ENCODE measurements at regions not wholly inside any gene's neighbourhood (a gene's known extent, or its start where the extent isn't known, plus 50 kb on each side); places are given as distances from the start of the nearest gene placed in this dataset.
A peak's percentile ranks its signal among the peaks of the same experiment; 100 is the strongest.

DNA sequence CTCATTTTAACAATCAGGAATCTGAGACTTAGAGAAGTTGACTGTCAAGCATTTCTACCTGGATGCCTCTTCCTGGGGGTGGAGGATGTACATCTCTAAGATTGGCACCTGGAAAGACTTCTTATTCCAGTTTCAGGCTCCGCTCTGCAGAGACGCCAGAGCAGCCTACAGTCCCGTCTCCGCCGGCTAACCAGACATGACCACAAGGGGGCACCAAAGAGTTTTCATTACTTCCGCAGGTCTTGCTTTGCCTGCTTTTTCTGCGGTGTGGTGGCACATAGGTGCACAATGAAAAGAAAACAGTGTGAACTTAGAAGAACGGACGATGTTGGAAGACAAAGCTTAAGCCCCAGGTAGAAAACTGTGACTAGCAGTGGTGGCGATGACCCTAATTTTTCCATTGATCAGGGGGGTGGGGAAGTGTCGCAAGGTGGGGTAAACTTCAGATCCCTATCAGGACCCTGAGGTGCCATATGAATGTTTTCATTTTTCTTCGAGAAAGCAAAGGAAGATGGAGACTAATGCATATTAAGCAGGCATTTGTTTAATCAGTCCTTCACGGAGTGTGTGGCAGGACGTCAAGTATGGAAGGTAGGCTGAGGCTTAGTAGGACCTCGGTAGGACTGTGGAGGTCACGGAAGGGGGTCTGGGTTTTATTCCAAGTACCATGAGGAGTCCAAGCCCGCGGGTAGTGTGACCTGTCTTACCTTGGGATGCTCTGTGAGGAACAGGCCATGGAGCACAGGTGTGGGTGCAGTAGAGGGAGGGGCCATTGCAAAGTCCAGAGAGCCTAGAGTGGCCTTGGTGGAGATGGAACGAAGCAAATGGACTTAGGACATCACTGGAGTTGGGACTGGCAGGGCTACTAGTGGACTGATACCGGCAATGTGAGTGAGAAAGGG, 60.1 kb upstream of the SORCS3 start:
- intact Hi-C loops (cut with micrococcal nuclease) (no loop called here), in situ Hi-C loops (cut with MboI) (no loop called here)
- FAIRE-seq = peak; percentile 62
- BruUV-seq (replicated peaks) = no TSS peak
- Histone ChIP-seq H3K9me3 (replicated peaks; ENCODE audit: control insufficient read depth, insufficient read depth, low read depth, low read length) (no peaks in the 10 kb centered on the region), H3K79me2 (ENCODE audit: control insufficient read depth, insufficient read depth, low read length) (no peaks in the 10 kb centered on the region), H3K4me2 (ENCODE audit: insufficient read depth, low read length) (peak overlapping the region; percentile 49; the same call in 1 of the 2 replicates), H3K36me3 (ENCODE audit: control insufficient read depth, insufficient read depth, low read length) (no peaks in the 10 kb centered on the region), H3K9ac (ENCODE audit: insufficient read depth in 1 of 2, low read depth in 2 of 2, low read length in 2 of 2) (no peak overlapping the region), H3K4me1 (replicated peaks in 1 of 2; ENCODE audit: control insufficient read depth in 2 of 2, insufficient read depth in 2 of 2, low read length in 2 of 2) (peaks cover 0 to 4% of the 10 kb centered on the region in 2 experiments; a peak in 1 of 5 replicates), H2AFZ (ENCODE audit: low read depth, low read length) (peak overlapping the region; percentile 70), H4K20me1 (replicated peaks; ENCODE audit: control insufficient read depth, insufficient read depth, low read length) (no peaks in the 10 kb centered on the region), H3K27me3 (ENCODE audit: control insufficient read depth in 2 of 2, insufficient read depth in 2 of 2, low read length in 2 of 2) (no peaks in the 10 kb centered on the region), H3K27ac (ENCODE audit: extremely low read depth, low read depth, low read length) (no peak overlapping the region), H3K9me1 (ENCODE audit: control insufficient read depth, insufficient read depth, low read length) (no peaks in the 10 kb centered on the region), H3K4me3 (no peak overlapping the region)
- DNase-seq (ENCODE audit: extremely low read depth in 1 of 4, low spot score in 3 of 4) = peak; percentile 63 to 69 (median 64)
- peak; percentile 89 for ATAC-seq
- 2% methylated on average over 17 of the region's 20 CpGs for WGBS (ENCODE audit: insufficient coverage, low coverage, missing lambda C conversion rate)
- POLR2A ChIA-PET = no interaction called here
- CTCF ChIA-PET (ENCODE audit: low intra/inter-chr PET ratio) = interaction anchor here (1.1 kb wide), 1 partner anchor 174 kb away, joined by 3 read pairs; no protein-coding TSS in a partner anchor
- TF ChIP-seq RAD21 (CRISPR knock-in tag; conservative IDR thresholded peaks at IDR 0.05 in 1 of 2, IDR thresholded peaks at IDR 0.05 in 1 of 2) (peak; percentile 51 to 54), ETV6 (IDR thresholded peaks at IDR 0.05; ENCODE audit: borderline replicate concordance in 1 of 2, low read depth in 2 of 2, low read length in 1 of 2) (no peak), ETV6 (CRISPR knock-in tag; IDR thresholded peaks at IDR 0.05; ENCODE audit: borderline replicate concordance) (no peak), MBD2 (IDR thresholded peaks at IDR 0.05; ENCODE audit: borderline replicate concordance, low read depth) (no peak), SMC3 (conservative IDR thresholded peaks at IDR 0.05; ENCODE audit: insufficient read depth, low read depth, low read length) (peak; percentile 57), HLTF (IDR thresholded peaks at IDR 0.05) (no peak), HMG20A (CRISPR knock-in tag; conservative IDR thresholded peaks at IDR 0.05) (no peak), ETV1 (tag; conservative IDR thresholded peaks at IDR 0.05; ENCODE audit: low read depth) (peak; percentile 52)
- TF ChIP-seq, protein P1, sequence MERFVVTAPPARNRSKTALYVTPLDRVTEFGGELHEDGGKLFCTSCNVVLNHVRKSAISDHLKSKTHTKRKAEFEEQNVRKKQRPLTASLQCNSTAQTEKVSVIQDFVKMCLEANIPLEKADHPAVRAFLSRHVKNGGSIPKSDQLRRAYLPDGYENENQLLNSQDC (CRISPR knock-in tag; IDR thresholded peaks at IDR 0.05) = no peak
- TF ChIP-seq, protein P2, sequence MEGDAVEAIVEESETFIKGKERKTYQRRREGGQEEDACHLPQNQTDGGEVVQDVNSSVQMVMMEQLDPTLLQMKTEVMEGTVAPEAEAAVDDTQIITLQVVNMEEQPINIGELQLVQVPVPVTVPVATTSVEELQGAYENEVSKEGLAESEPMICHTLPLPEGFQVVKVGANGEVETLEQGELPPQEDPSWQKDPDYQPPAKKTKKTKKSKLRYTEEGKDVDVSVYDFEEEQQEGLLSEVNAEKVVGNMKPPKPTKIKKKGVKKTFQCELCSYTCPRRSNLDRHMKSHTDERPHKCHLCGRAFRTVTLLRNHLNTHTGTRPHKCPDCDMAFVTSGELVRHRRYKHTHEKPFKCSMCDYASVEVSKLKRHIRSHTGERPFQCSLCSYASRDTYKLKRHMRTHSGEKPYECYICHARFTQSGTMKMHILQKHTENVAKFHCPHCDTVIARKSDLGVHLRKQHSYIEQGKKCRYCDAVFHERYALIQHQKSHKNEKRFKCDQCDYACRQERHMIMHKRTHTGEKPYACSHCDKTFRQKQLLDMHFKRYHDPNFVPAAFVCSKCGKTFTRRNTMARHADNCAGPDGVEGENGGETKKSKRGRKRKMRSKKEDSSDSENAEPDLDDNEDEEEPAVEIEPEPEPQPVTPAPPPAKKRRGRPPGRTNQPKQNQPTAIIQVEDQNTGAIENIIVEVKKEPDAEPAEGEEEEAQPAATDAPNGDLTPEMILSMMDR (IDR thresholded peaks at IDR 0.05 in 2 of 3, conservative IDR thresholded peaks at IDR 0.05 in 1 of 3; ENCODE audit: insufficient read depth in 2 of 3, low read depth in 1 of 3, low read length in 3 of 3) = peak; percentile 63 to 78 (median 66)
- TF ChIP-seq, protein P3, sequence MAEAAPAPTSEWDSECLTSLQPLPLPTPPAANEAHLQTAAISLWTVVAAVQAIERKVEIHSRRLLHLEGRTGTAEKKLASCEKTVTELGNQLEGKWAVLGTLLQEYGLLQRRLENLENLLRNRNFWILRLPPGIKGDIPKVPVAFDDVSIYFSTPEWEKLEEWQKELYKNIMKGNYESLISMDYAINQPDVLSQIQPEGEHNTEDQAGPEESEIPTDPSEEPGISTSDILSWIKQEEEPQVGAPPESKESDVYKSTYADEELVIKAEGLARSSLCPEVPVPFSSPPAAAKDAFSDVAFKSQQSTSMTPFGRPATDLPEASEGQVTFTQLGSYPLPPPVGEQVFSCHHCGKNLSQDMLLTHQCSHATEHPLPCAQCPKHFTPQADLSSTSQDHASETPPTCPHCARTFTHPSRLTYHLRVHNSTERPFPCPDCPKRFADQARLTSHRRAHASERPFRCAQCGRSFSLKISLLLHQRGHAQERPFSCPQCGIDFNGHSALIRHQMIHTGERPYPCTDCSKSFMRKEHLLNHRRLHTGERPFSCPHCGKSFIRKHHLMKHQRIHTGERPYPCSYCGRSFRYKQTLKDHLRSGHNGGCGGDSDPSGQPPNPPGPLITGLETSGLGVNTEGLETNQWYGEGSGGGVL (CRISPR knock-in tag; IDR thresholded peaks at IDR 0.05) = no peak

Data from K562 (cell line).